HG02759 (cell line): ENCODE measurements at regions not wholly inside any gene's neighbourhood (a gene's known extent, or its start where the extent isn't known, plus 50 kb on each side); places are given as distances from the start of the nearest gene placed in this dataset.
"Not testable (repeated sequence)": the region's sequence is repeated elsewhere in the genome, so short reads cannot be mapped to it uniquely, and the experiment has no call there.

ENCODE experiments used
- ATAC-seq: cut with Tn5 transposase; IDR thresholded peaks from one replicate; pipeline ENCODE4 v1.9.1; 2021; ENCODE audit warnings: mild to moderate bottlenecking, moderate library complexity; ENCODE audit not compliant: unreplicated experiment

DNA sequence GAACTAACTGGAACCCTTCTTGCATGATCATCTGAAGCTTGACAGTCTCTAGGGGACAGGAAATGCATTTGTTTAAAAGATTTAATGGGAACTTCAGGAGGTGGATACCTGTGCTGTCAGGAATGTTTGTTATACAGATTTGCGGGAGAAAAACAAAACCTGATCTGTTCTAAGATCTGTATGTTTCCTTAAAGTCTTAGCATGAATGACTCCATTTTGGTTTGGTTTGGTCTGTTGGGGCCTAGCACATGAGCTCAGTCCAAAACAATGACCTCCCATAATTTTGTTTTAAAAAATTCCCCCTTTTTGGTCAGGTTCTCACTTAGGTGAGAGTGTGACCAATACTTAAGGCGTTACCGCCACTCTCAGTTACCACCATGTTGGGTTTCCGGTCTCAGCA lies 138.7 kb downstream of the AKR1D1 start:
- ATAC-seq, result no peak

GRCh38 chr7:138220321-138220720 lies 144.1 kb downstream of the AKR1D1 start:
- not testable (repeated sequence) for ATAC-seq

DNA sequence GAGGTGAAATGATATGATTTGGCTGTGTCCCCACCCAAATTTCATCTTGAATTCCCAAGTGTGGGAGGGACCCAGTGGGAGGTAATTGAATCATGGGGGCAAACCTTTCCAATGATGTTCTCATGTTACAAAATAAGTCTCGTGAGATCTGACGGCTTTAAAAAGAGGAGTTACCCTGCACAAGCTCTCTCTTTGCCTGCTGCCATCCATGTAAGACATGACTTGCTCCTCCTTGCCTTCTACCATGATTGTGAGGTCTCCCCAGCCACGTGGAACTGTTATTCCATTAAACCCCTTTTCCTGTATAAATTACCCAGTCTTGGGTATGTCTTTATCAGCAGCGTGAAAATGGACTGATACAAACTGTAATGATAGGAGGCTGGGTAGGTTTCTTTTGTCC lies 145.1 kb downstream of the AKR1D1 start:
- not testable (repeated sequence) for ATAC-seq

- ATAC-seq, result no peak
Observed at GRCh38 chr7:138223402-138223879, 147.2 kb downstream of the AKR1D1 start.

- ATAC-seq, result no peak
Observed at GRCh38 chr7:138226001-138226476, 149.8 kb downstream of the AKR1D1 start.

DNA sequence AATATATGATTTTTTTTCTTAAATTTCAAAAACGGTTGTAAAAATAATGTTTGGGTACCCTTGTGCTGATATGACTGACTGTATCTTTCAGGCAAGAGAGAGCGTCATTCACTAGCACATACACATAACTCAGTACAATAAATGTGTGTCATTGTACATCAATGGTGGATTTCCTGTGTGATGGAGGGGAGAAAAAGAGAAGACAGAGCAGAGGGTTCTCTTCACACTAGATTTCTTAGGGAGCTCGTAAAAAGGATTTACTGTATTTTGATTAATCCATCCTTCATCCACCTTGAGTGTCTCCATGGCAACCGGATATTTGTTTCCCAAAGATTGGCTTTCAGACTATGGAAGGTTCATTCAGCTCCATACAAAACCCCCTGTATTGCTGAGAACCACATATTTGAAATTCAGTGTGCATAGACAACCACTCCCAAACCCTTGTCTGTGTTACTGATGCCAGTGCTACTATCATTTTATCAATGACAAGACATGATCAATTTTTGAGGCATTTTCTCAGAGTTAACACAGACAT lies 150.6 kb downstream of the AKR1D1 start:
- no peak for ATAC-seq

- ATAC-seq, result no peak
Observed at GRCh38 chr7:138228119-138228518, 151.9 kb downstream of the AKR1D1 start.

DNA sequence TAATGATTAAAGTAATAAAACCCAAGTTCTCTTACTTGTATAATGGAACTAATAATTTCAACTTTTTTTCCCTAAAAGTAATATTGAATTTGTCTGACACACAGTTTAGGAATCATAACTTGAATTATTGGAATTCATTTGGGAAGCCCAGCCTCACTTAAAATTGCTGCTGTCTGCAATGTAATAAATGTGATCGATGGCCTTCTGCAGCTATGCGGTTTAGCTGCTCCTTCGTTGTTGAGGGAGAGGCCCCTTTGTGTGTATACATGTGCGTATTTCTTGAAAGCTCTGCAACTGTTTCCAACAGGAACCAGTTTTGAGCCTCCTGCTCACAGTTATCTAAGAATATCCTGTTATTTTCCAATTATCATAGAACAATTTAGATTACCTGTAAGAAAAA lies 152.5 kb downstream of the AKR1D1 start:
- ATAC-seq, result no peak

DNA sequence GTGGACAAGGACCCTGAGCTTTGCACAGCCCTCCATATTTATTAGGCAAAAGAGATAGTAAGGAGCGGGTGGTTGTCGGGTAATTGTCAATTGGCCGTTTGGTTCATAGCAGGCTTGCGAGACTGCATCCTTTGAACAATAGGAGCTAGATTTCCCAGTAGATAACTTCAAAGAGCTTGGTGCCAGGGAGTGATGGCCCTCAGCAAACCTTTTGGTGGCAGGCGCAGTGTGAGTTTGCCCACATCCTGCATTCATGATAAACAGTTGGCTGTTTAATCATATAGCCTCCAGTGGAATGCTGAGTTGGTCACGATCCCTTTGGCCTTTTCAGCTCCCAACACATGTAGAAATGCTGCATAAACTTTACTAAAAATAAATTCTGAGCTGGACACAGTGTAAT lies 156.9 kb downstream of the AKR1D1 start:
- ATAC-seq, result no peak

DNA sequence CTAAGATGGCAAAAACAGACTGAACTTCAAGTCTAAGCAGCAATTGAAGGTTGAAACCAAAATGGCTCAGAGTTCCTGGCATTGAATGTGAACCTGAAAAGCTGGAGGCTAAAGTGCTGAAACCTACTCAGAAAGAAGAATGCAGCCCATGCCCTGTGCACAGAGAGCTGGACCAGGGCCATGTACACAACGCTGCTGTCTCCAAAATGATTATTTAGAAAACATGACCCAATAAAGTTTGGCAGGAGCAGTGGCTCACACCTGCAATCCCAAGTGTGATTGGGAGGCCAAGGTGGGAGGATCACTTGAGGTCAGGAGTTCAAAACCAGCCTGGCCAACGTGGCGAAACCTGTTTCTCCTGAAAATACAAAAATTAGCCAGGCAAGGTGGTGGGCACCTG lies 158.9 kb downstream of the AKR1D1 start:
- no peak for ATAC-seq

DNA sequence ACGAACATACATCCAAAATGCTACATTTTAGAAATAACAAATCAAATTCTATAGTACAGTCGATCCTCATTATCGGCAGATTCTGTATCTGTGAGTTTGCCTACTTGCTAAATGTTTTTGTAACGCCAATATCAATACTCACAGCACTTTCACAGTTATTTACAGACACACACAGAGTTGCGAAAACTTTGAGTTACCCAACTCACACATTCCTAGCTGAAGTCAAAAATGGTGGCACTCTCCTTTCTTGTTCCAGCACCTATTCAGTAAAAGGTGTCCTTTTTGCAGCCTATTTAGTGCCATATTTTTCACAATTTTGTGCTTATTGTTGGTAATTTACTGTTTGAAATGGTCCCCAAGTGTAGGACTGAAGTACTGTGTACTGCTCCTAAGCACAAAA lies 161.7 kb downstream of the AKR1D1 start:
- no peak for ATAC-seq

GRCh38 chr7:138238734-138239659 lies 162.7 kb downstream of the AKR1D1 start:
- ATAC-seq, result no peak

- ATAC-seq, result no peak
Observed at GRCh38 chr7:138243430-138243829, 167.2 kb downstream of the AKR1D1 start.

DNA sequence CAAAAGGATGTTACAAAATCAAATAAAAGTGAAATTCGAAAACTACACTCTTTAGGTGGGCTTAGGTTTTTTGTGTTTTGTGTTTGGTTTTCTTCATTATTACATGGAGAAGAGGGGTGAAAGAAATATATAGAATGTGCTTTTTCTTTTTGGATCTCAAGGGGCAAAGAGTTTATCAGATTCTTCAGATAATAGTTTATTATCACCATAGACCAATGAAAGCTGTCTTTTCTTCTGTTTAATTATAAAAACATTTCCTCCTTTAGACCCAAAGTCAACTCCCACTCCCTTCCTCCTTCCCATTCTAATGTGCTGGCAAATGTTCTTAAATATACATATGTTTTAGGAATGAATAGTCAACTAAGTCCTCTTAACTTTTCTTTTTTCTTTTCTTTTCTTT lies 167.6 kb downstream of the AKR1D1 start:
- ATAC-seq, result no peak

- ATAC-seq, result no peak
Observed at GRCh38 chr7:138244606-138245005, 168.3 kb downstream of the AKR1D1 start.

DNA sequence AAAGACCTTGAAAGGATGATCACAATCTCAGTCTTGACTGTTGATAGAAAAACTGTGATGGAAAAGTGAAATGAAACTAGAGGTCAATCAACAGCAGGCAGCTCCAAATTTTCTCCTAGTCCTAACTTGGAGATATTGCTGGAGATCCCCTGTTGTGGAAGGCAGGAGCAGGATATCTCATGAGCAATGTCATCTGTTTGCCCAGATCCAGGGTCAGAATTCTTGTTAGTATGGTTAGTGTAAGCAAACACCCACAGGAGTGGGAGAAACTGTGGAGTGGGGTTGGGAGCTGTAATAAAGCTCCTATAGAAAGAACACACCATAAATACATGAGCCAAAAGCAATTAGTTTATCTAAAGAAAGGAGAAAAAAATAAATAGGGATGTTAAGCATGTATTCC lies 169.0 kb downstream of the AKR1D1 start:
- ATAC-seq, result no peak

DNA sequence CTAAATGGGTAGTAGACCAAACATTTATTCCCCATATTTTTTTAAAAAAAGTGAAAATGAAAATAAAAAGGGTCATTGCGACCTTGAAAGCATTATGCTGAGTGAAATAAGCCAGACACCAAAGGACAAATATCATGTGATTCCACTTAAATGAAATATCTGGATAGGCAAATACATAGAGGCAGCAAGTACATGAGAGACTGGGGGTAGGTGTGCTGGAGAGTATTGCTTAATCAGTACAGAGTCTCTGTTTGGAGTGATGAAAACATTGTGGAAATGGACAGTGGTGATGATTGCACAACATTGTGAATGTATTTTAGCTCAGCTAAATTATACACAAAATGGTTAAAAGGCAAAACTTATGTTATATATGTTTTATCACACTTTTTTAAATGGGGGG lies 169.4 kb downstream of the AKR1D1 start:
- ATAC-seq, result no peak

DNA sequence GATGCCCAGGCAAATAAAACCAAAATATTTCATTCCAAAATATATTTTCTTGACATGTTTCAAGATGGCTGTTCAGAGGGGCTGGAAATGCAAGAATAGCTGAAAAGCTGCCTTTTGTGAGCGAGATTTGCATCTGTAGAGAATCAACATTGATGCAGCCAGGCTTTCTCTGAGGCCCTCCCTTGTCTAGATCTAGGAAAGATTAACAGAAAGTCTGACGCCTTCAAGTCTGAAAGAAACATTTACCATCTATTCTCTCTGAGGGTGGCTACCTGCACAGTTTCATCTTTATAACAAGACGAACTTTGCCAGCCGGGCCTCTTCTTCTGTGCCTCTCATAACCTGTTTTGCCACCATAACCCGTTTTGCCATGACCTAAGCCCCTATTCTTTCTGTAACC lies 170.2 kb downstream of the AKR1D1 start:
- ATAC-seq, result no peak

DNA sequence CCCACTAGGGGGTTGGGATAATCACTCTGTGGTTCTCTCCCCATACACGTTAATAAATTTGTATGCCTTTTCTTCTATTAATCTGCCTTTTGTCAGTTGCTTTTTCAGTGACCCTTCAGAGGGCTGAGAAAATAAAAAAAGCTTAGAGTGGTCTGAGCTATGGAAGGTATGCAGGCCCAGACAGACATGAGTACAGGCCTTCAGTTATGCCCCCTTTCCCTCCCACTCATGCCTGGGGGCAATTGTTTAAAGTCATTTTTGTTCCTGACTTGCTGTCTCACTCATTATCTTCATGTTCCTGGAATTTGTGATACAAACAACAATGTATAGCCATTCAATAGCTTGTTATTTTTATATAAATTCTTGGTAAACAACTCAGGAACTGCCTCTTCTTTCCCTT lies 170.8 kb downstream of the AKR1D1 start:
- no peak for ATAC-seq

DNA sequence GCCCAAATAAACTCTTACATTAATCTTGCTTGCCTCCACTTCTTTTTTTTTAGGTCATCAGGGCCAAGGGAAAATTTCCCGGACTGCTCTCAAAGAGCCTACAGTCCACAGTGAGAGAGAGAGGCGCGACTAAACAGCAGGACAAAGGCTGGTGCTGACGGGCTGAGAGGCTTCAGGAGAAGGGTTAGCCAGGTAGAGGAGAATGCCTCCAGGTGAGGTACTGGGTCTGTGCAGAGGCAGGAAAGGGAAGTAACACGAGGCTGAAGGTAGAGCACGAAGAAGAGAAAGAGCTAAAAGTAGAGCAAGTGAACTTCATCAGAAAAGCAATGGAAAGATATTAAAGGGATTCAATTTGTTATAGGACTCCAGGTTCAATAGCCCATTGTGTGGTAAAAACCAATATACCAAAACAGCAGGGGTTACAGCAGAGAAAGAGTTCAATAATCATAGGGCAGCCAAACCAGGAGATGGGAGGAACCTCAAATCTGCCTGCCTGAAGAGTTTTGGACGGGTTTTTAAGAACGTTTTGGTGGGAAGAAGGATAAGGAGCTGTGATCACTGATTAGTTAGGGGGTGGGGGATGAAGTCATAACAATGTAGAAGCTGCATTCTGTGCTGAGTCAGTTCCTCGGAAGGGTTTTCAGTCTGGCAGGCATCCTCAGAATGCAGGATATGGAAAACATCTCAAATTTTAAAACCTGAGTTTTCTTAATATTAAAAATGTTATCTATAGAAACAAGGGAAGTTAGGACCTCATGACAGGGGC lies 171.5 kb downstream of the AKR1D1 start:
- ATAC-seq, result no peak

DNA sequence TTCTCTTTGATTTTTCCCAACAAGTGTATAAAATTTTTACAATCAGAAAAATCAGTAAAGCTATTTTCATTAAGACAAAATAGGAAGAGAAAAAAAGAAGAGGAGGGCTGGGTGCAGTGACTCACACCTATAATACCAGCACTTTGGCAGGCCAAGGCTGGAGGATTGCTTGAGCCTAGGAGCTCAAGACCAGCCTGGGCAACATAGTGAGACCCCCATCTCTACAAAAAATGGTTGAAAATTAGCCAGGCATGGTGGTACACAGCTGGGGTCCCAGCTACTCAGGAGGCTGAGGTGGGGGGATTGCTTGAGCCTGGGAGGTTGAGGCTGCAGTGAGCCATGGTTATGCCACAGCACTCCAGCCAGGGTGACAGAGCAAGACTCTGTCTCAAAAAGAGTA lies 172.3 kb downstream of the AKR1D1 start:
- ATAC-seq, result no peak

DNA sequence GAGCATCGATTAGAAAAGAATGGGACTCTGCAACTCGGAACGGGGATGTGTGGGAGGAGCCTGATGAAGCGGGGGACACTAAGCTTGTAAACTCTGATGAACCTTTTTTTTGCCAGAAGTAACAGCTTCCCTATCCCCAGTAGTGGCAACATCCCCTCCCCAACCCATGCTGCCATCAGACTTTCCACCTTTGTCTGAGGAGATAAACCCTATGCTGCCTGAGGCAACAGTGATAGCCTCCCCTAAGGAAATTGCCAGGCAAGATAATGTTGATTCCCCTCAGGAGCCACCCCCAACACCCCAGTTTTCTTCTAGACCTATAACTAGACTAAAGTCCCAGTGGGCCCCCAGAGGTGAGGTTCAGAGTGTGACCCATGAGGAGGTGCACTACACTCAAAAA lies 173.7 kb downstream of the AKR1D1 start:
- no peak for ATAC-seq
